ENCODE measurements at regions not wholly inside any gene's neighbourhood (a gene's known extent, or its start where the extent isn't known, plus 50 kb on each side); places are given as distances from the start of the nearest gene placed in this dataset.
"Not testable (repeated sequence)": the region's sequence is repeated elsewhere in the genome, so short reads cannot be mapped to it uniquely, and the experiment has no call there.

- DNase-seq, result no peak
These were observed 364.2 kb upstream of the CNTN3 start for GRCh38 chr3:74978684-74979083.

- not testable (repeated sequence) for DNase-seq
These were observed 370.8 kb upstream of the CNTN3 start for GRCh38 chr3:74985028-74985904.

- no peak for DNase-seq
These were observed 373.6 kb upstream of the CNTN3 start for GRCh38 chr3:74988095-74988494.

- no peak for DNase-seq
These were observed 378.4 kb upstream of the CNTN3 start for GRCh38 chr3:74992898-74993297.

GRCh38 chr3:75001330-75001729, 386.9 kb upstream of the CNTN3 start:
- DNase-seq, result no peak

- DNase-seq, result no peak
These were observed 398.4 kb upstream of the CNTN3 start for GRCh38 chr3:75012791-75013331.

GRCh38 chr3:75014008-75014407, 399.5 kb upstream of the CNTN3 start:
- DNase-seq, result no peak

- no peak for DNase-seq
These were observed 400.8 kb upstream of the CNTN3 start for GRCh38 chr3:75015280-75015679.

GRCh38 chr3:75035146-75035545, 420.7 kb upstream of the CNTN3 start:
- DNase-seq, result no peak

GRCh38 chr3:75042941-75043340, 428.5 kb upstream of the CNTN3 start:
- no peak for DNase-seq

GRCh38 chr3:75048650-75049049, 434.2 kb upstream of the CNTN3 start:
- DNase-seq, result no peak

- no peak for DNase-seq
These were observed 435.1 kb upstream of the CNTN3 start for GRCh38 chr3:75049533-75049932.

GRCh38 chr3:75059120-75059519, 444.7 kb upstream of the CNTN3 start:
- DNase-seq, result no peak

GRCh38 chr3:75061806-75062205, 447.3 kb upstream of the CNTN3 start:
- DNase-seq, result no peak

GRCh38 chr3:75075158-75075557, 460.7 kb upstream of the CNTN3 start:
- DNase-seq, result no peak

GRCh38 chr3:75076481-75076880, 462.0 kb upstream of the CNTN3 start:
- no peak for DNase-seq

GRCh38 chr3:75078290-75078689, 463.8 kb upstream of the CNTN3 start:
- no peak for DNase-seq

- no peak for DNase-seq
These were observed 468.4 kb upstream of the CNTN3 start for GRCh38 chr3:75082845-75083244.

GRCh38 chr3:75089841-75090240, 475.4 kb upstream of the CNTN3 start:
- no peak for DNase-seq

GRCh38 chr3:75101329-75102147, 487.1 kb upstream of the CNTN3 start:
- no peak for DNase-seq

GRCh38 chr3:75110741-75111140, 496.3 kb upstream of the CNTN3 start:
- DNase-seq, result no peak

- DNase-seq, result no peak
These were observed 501.2 kb upstream of the CNTN3 start for GRCh38 chr3:75115695-75116094.

GRCh38 chr3:75118779-75119178, 504.3 kb upstream of the CNTN3 start:
- no peak for DNase-seq

- no peak for DNase-seq
These were observed 512.1 kb upstream of the CNTN3 start for GRCh38 chr3:75126556-75126955.

All from GOT3 (cell line).